Neural progenitor cell (in vitro differentiated cells): ENCODE measurements at regions not wholly inside any gene's neighbourhood (a gene's known extent, or its start where the extent isn't known, plus 50 kb on each side); places are given as distances from the start of the nearest gene placed in this dataset.

ENCODE experiments used
- DNase-seq: peaks from one replicate; pipeline ENCODE4 v3.0.0-alpha.2; 2016; ENCODE audit warnings: low spot score
- H2AFZ ChIP-seq: fragments of 200-600 bp; sonication (generic); replicated peaks from 2 replicates; pipeline ENCODE4 v1.6.1; 2016; ENCODE audit warnings: antibody characterized with exemption
- H3F3A ChIP-seq: fragments of 200-600 bp; sonication (generic); 2 replicates; pipeline ENCODE4 v1.6.1; 2016; ENCODE audit warnings: antibody characterized with exemption, low read depth
- H3K27ac ChIP-seq: fragments of 200-600 bp; sonication (generic); 2 replicates; pipeline ENCODE4 v1.5.1; 2016; ENCODE audit warnings: mild to moderate bottlenecking
- H3K27me3 ChIP-seq: fragments of 200-600 bp; sonication (generic); 2 replicates; pipeline ENCODE4 v1.6.1; 2016; ENCODE audit warnings: mild to moderate bottlenecking, moderate library complexity
- H3K36me3 ChIP-seq: fragments of 200-600 bp; sonication (generic); 2 replicates; pipeline ENCODE4 v1.5.1; 2016
- H3K4me1 ChIP-seq: fragments of 200-600 bp; sonication (generic); 2 replicates; pipeline ENCODE4 v1.6.1; 2016; ENCODE audit warnings: mixed run types
- H3K4me2 ChIP-seq: fragments of 200-600 bp; sonication (generic); 2 replicates; pipeline ENCODE4 v1.6.1; 2016
- H3K4me3 ChIP-seq: fragments of 200-600 bp; sonication (generic); 2 replicates; pipeline ENCODE4 v1.5.1; 2016
- H3K79me2 ChIP-seq: fragments of 200-600 bp; sonication (generic); 2 replicates; pipeline ENCODE4 v1.6.1; 2016; ENCODE audit warnings: low read depth
- H3K9ac ChIP-seq: fragments of 200-600 bp; sonication (generic); 2 replicates; pipeline ENCODE4 v1.6.1; 2016
- H3K9me3 ChIP-seq: fragments of 200-600 bp; sonication (generic); 2 replicates; pipeline ENCODE4 v1.5.1; 2016; ENCODE audit warnings: low read depth
- H4K20me1 ChIP-seq: fragments of 200-600 bp; sonication (generic); 2 replicates; pipeline ENCODE4 v1.6.1; 2016; ENCODE audit warnings: low read depth
- H3K27ac Mint-ChIP-seq: 3 replicates; pipeline ENCODE4 v1.8.0; 2021; ENCODE audit warnings: mixed read lengths
- H3K27me3 Mint-ChIP-seq: 2 replicates; pipeline ENCODE4 v1.8.0; 2022; ENCODE audit warnings: low read depth, mild to moderate bottlenecking, inconsistent platforms, moderate library complexity, mixed read lengths; ENCODE audit not compliant: insufficient read depth
- H3K36me3 Mint-ChIP-seq: 3 replicates; pipeline ENCODE4 v1.8.0; 2021; ENCODE audit warnings: mixed read lengths
- H3K4me1 Mint-ChIP-seq: 3 replicates; pipeline ENCODE4 v1.8.0; 2021; ENCODE audit warnings: mixed read lengths
- H3K4me3 Mint-ChIP-seq: 3 replicates; pipeline ENCODE4 v1.8.0; 2021; ENCODE audit warnings: mild to moderate bottlenecking, moderate library complexity, mixed read lengths
- H3K9me3 Mint-ChIP-seq: 3 replicates; pipeline ENCODE4 v1.8.0; 2020; ENCODE audit warnings: mixed read lengths
- EZH2 ChIP-seq: fragments of 200-600 bp; sonication (generic); IDR thresholded peaks from 2 replicates; pipeline ENCODE4 v1.6.1; 2017; ENCODE audit warnings: antibody characterized with exemption, mild to moderate bottlenecking, moderate library complexity
- EZH2phosphoT487 ChIP-seq: fragments of 200-600 bp; sonication (generic); IDR thresholded peaks from 2 replicates; pipeline ENCODE4 v1.6.1; 2017; ENCODE audit warnings: antibody characterized with exemption
- TF ChIP-seq, protein P1 (sequence below): fragments of 200-600 bp; sonication (generic); IDR thresholded peaks from 2 replicates; pipeline ENCODE4 v1.5.1; 2017; ENCODE audit warnings: antibody characterized with exemption, mild to moderate bottlenecking

DNA sequence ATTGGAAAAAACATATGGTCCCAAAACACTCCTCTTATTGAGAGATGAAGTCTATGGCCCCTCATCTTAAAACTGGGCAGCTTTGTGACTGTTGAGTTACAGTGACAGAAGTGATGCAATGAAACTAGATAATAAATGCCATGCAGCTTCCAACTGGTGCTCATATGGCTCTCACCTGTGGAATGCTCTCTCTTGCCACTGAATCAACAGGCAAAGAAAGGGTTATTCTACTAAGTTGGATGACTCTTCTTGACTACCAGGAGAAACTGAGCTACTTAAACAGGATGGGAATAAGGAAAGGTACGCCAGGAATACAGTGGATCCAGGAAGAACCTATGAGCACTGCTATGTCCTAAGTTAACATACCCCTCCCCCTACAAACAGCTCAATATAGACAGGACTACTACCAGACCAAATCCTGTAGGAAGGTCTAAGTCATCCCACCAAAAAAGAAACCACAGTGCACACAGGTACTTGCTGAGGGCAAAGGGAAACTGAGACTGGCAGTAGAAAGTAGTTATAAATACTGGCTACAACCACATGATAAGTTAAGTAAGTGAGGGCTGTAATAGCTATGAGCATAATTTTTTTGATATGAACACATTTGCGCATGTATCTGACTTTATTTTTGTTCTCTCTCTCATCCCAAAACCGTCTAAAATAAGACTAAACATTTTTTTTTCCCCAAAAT is 398.5 kb downstream of the ZFHX3 start:
- Mint-ChIP-seq H3K36me3 (peaks cover 22% of the 10 kb centered on the region), H3K27me3 (peaks cover 2% of the 10 kb centered on the region), H3K27ac (no peak overlapping the region), H3K9me3 (peaks cover 40% of the 10 kb centered on the region), H3K4me3 (no peak overlapping the region), H3K4me1 (no peaks in the 10 kb centered on the region)
- no peaks in the 10 kb centered on the region for H3K4me1 ChIP-seq
- no peak for DNase-seq
- no peak overlapping the region for H3K9ac ChIP-seq
- H4K20me1 ChIP-seq = no peaks in the 10 kb centered on the region
- no peak overlapping the region for H2AFZ ChIP-seq
- no peak overlapping the region for H3K27ac ChIP-seq
- H3K79me2 ChIP-seq = peaks cover 28% of the 10 kb centered on the region
- H3F3A ChIP-seq = no peaks in the 10 kb centered on the region
- H3K36me3 ChIP-seq = no peaks in the 10 kb centered on the region
- no peak overlapping the region for H3K4me3 ChIP-seq
- H3K27me3 ChIP-seq = no peaks in the 10 kb centered on the region
- TF ChIP-seq, protein P1, sequence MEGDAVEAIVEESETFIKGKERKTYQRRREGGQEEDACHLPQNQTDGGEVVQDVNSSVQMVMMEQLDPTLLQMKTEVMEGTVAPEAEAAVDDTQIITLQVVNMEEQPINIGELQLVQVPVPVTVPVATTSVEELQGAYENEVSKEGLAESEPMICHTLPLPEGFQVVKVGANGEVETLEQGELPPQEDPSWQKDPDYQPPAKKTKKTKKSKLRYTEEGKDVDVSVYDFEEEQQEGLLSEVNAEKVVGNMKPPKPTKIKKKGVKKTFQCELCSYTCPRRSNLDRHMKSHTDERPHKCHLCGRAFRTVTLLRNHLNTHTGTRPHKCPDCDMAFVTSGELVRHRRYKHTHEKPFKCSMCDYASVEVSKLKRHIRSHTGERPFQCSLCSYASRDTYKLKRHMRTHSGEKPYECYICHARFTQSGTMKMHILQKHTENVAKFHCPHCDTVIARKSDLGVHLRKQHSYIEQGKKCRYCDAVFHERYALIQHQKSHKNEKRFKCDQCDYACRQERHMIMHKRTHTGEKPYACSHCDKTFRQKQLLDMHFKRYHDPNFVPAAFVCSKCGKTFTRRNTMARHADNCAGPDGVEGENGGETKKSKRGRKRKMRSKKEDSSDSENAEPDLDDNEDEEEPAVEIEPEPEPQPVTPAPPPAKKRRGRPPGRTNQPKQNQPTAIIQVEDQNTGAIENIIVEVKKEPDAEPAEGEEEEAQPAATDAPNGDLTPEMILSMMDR = no peak
- no peak for TF ChIP-seq EZH2phosphoT487
- TF ChIP-seq EZH2 = no peak
- H3K9me3 ChIP-seq = no peaks in the 10 kb centered on the region
- H3K4me2 ChIP-seq = no peak overlapping the region

DNA sequence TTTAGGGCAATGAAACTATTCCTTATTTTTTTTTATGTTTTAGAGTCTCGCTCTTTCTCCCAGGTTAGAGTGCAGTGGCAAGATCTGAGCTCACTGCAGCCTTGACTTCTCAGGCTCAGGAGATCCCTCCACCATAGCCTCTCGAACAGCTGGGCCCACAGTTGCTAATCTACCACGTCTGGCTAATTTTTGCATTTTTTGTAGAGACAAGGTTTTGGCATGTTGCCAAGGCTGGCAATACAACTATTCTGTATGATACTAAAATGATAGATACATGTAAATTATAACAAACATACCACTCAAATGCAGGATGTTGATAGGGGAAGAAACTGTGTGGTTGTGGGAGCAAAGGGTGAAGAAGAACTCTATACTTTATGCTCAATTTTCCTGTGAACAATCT is 401.3 kb downstream of the ZFHX3 start:
- no peak overlapping the region for H3K4me3 ChIP-seq
- peaks cover 2% of the 10 kb centered on the region for H3K27me3 Mint-ChIP-seq
- H3K27ac ChIP-seq = no peak overlapping the region
- peaks cover 30% of the 10 kb centered on the region for H3K9me3 Mint-ChIP-seq
- H2AFZ ChIP-seq = no peak overlapping the region
- no peaks in the 10 kb centered on the region for H3F3A ChIP-seq
- no peak overlapping the region for H3K27ac Mint-ChIP-seq
- peaks cover 7% of the 10 kb centered on the region for H3K36me3 Mint-ChIP-seq
- H3K9me3 ChIP-seq = no peaks in the 10 kb centered on the region
- no peaks in the 10 kb centered on the region for H3K27me3 ChIP-seq
- DNase-seq = no peak
- no peak overlapping the region for H3K9ac ChIP-seq
- no peaks in the 10 kb centered on the region for H4K20me1 ChIP-seq
- no peak overlapping the region for H3K4me2 ChIP-seq
- H3K36me3 ChIP-seq = no peaks in the 10 kb centered on the region
- no peak overlapping the region for H3K4me3 Mint-ChIP-seq
- no peaks in the 10 kb centered on the region for H3K4me1 Mint-ChIP-seq
- peaks cover 35% of the 10 kb centered on the region for H3K79me2 ChIP-seq
- no peak for TF ChIP-seq EZH2phosphoT487
- TF ChIP-seq, protein P1 = no peak
- no peaks in the 10 kb centered on the region for H3K4me1 ChIP-seq

DNA sequence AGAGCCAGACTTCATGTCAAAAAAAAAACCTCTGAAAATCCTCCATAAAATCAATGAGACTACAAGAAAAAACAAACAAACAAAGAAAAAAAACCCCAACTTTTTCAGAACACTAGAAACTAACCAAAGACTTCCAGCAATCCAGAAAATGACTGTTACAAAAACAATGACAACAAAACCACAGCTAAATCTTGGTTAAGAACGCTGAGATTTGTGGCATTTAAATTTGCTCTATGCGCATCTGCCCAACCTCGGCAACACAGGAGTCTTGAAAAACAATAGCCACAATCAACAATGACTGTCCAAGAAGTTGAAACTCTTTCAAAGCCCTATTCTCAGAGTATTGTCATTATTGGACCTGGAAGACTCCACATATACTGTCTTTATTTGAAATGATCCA is 402.4 kb downstream of the ZFHX3 start:
- H3K4me2 ChIP-seq = no peak overlapping the region
- no peak overlapping the region for H3K27ac ChIP-seq
- no peak overlapping the region for H3K4me3 ChIP-seq
- no peaks in the 10 kb centered on the region for H3K27me3 ChIP-seq
- no peak for DNase-seq
- no peaks in the 10 kb centered on the region for H3F3A ChIP-seq
- H4K20me1 ChIP-seq = no peaks in the 10 kb centered on the region
- Mint-ChIP-seq H3K9me3 (peaks cover 31% of the 10 kb centered on the region), H3K4me1 (no peaks in the 10 kb centered on the region), H3K27ac (no peak overlapping the region), H3K36me3 (peaks cover 11% of the 10 kb centered on the region), H3K4me3 (no peak overlapping the region), H3K27me3 (peaks cover 2% of the 10 kb centered on the region)
- no peak overlapping the region for H2AFZ ChIP-seq
- TF ChIP-seq EZH2 (no peak), EZH2phosphoT487 (no peak)
- TF ChIP-seq, protein P1 = no peak
- no peaks in the 10 kb centered on the region for H3K9me3 ChIP-seq
- peaks cover 36% of the 10 kb centered on the region for H3K79me2 ChIP-seq
- H3K4me1 ChIP-seq = no peaks in the 10 kb centered on the region
- no peak overlapping the region for H3K9ac ChIP-seq
- H3K36me3 ChIP-seq = no peaks in the 10 kb centered on the region
